HEK293 (cell line): ENCODE measurements at regions not wholly inside any gene's neighbourhood (a gene's known extent, or its start where the extent isn't known, plus 50 kb on each side); places are given as distances from the start of the nearest gene placed in this dataset.

ENCODE experiments used
- CTCF ChIA-PET: fragments of 350-600 bp; formaldehyde crosslinking; extraction: SDS; loops from one replicate; lab custom pipeline; 2021; ENCODE audit warnings: antibody characterized with exemption; lab: Yijun Ruan, JAX
- POLR2A ChIA-PET: fragments of 300-600 bp; formaldehyde crosslinking; extraction: SDS; loops from one replicate; lab custom pipeline; 2020; ENCODE audit warnings: antibody characterized with exemption, inconsistent platforms; lab: Yijun Ruan, JAX
- H3K27ac ChIP-seq: fragments of 200-500 bp; sonication (Bioruptor generic); 2 replicates; pipeline ENCODE4 v1.5.1; 2014; ENCODE audit warnings: low read depth, low read length, control low read depth, inconsistent platforms; ENCODE audit errors: extremely low read depth
- H3K36me3 ChIP-seq, 2 experiments: fragments of 200-500 bp in 1 of 2; sonication (Bioruptor generic) in 1 of 2; 1 replicate in 1 of 2; 2 replicates in 1 of 2; pipeline ENCODE4 v1.5.1; 2014 to 2017; ENCODE audit warnings: inconsistent platforms in 2 of 2, low read length in 2 of 2; ENCODE audit not compliant: control insufficient read depth in 2 of 2, insufficient read depth in 1 of 2
- H3K4me1 ChIP-seq: fragments of 200-500 bp; sonication (Bioruptor generic); 2 replicates; pipeline ENCODE4 v1.5.1; 2014; ENCODE audit warnings: mild to moderate bottlenecking, low read length, inconsistent platforms; ENCODE audit not compliant: control insufficient read depth, insufficient read depth
- H3K4me3 ChIP-seq: 2 replicates; pipeline ENCODE4 v1.5.1; 2011; ENCODE audit warnings: low read depth, mild to moderate bottlenecking, control low read depth, low read length, moderate library complexity
- H3K9me3 ChIP-seq: fragments of 200-500 bp; sonication (Bioruptor generic); 2 replicates; pipeline ENCODE4 v1.5.1; 2014; ENCODE audit warnings: low read depth, low read length, inconsistent platforms; ENCODE audit not compliant: control insufficient read depth, insufficient read depth
- GLIS2 ChIP-seq: fragments of 450-650 bp; formaldehyde crosslinking; IDR thresholded peaks from 2 replicates; pipeline ENCODE4 v1.5.1; 2016; ENCODE audit warnings: missing biosample characterization, missing genetic modification characterization
- PRDM4 ChIP-seq: fragments of 450-650 bp; formaldehyde crosslinking; IDR thresholded peaks from 2 replicates; pipeline ENCODE4 v1.5.1; 2017; ENCODE audit warnings: missing biosample characterization, missing genetic modification characterization
- SP2 ChIP-seq: fragments of 450-650 bp; formaldehyde crosslinking; IDR thresholded peaks from 2 replicates; pipeline ENCODE4 v1.5.1; 2016; ENCODE audit warnings: missing biosample characterization, missing genetic modification characterization
- TSHZ1 ChIP-seq: fragments of 450-650 bp; formaldehyde crosslinking; IDR thresholded peaks from 2 replicates; pipeline ENCODE4 v1.5.1; 2016; ENCODE audit warnings: missing biosample characterization, missing genetic modification characterization, borderline replicate concordance
- YY2 ChIP-seq: fragments of 450-650 bp; formaldehyde crosslinking; IDR thresholded peaks from 2 replicates; pipeline ENCODE4 v1.5.1; 2016; ENCODE audit warnings: missing biosample characterization, missing genetic modification characterization
- ZFP3 ChIP-seq: fragments of 450-650 bp; formaldehyde crosslinking; IDR thresholded peaks from 2 replicates; pipeline ENCODE4 v1.5.1; 2016; ENCODE audit warnings: low read depth, missing biosample characterization, missing genetic modification characterization
- ZNF18 ChIP-seq: fragments of 450-650 bp; formaldehyde crosslinking; IDR thresholded peaks from 2 replicates; pipeline ENCODE4 v1.5.1; 2016; ENCODE audit warnings: missing biosample characterization, missing genetic modification characterization
- ZNF311 ChIP-seq: fragments of 450-650 bp; formaldehyde crosslinking; IDR thresholded peaks from 2 replicates; pipeline ENCODE4 v1.5.1; 2017; ENCODE audit warnings: missing biosample characterization, missing genetic modification characterization, borderline replicate concordance
- ZNF341 ChIP-seq: fragments of 450-650 bp; formaldehyde crosslinking; IDR thresholded peaks from 2 replicates; pipeline ENCODE4; 2016; ENCODE audit warnings: low read depth, missing biosample characterization, missing genetic modification characterization
- ZNF398 ChIP-seq: fragments of 450-650 bp; formaldehyde crosslinking; IDR thresholded peaks from 2 replicates; pipeline ENCODE4 v1.5.1; 2017; ENCODE audit warnings: missing biosample characterization, missing genetic modification characterization
- ZNF423 ChIP-seq: fragments of 450-650 bp; formaldehyde crosslinking; IDR thresholded peaks from 2 replicates; pipeline ENCODE4 v1.5.1; 2016; ENCODE audit warnings: missing biosample characterization, missing genetic modification characterization
- ZNF426 ChIP-seq: fragments of 450-650 bp; formaldehyde crosslinking; IDR thresholded peaks from 2 replicates; pipeline ENCODE4 v1.5.1; 2017; ENCODE audit warnings: missing biosample characterization, missing genetic modification characterization, mild to moderate bottlenecking, inconsistent platforms, moderate library complexity
- ZNF48 ChIP-seq: fragments of 450-650 bp; formaldehyde crosslinking; IDR thresholded peaks from 2 replicates; pipeline ENCODE4 v1.5.1; 2016; ENCODE audit warnings: missing biosample characterization, missing genetic modification characterization
- ZNF530 ChIP-seq: fragments of 450-650 bp; formaldehyde crosslinking; IDR thresholded peaks from 2 replicates; pipeline ENCODE4 v1.5.1; 2016; ENCODE audit warnings: low read depth, missing biosample characterization, missing genetic modification characterization
- ZNF571 ChIP-seq: fragments of 450-650 bp; formaldehyde crosslinking; IDR thresholded peaks from 2 replicates; pipeline ENCODE4 v1.5.0; 2017; ENCODE audit warnings: missing biosample characterization, missing genetic modification characterization
- ZNF791 ChIP-seq: fragments of 450-650 bp; formaldehyde crosslinking; IDR thresholded peaks from 2 replicates; pipeline ENCODE4 v1.5.1; 2016; ENCODE audit warnings: missing biosample characterization, missing genetic modification characterization
- ZSCAN16 ChIP-seq: fragments of 450-650 bp; formaldehyde crosslinking; IDR thresholded peaks from 2 replicates; pipeline ENCODE4 v1.5.1; 2016; ENCODE audit warnings: missing biosample characterization, missing genetic modification characterization
- ZSCAN23 ChIP-seq: fragments of 450-650 bp; formaldehyde crosslinking; IDR thresholded peaks from 2 replicates; pipeline ENCODE4 v1.5.1; 2016; ENCODE audit warnings: missing biosample characterization, missing genetic modification characterization
- ZSCAN5A ChIP-seq: fragments of 450-650 bp; formaldehyde crosslinking; IDR thresholded peaks from 2 replicates; pipeline ENCODE4 v1.5.1; 2016; ENCODE audit warnings: missing biosample characterization, missing genetic modification characterization

- no peaks in the 10 kb centered on the region for H3K4me1 ChIP-seq
- no peak overlapping the region for H3K4me3 ChIP-seq
- ChIA-PET CTCF (no interaction called here), POLR2A (no interaction called here)
- no peaks in the 10 kb centered on the region for H3K36me3 ChIP-seq
- H3K9me3 ChIP-seq: no peaks in the 10 kb centered on the region
- TF ChIP-seq ZSCAN5A (no peak), TSHZ1 (tag by site-specific recombination) (no peak), ZNF311 (no peak), ZNF571 (no peak), ZNF791 (no peak), ZNF341 (no peak), ZNF48 (tag by site-specific recombination) (no peak), ZSCAN23 (tag by site-specific recombination) (no peak), ZSCAN16 (tag by site-specific recombination) (no peak), ZNF423 (no peak), PRDM4 (tag by site-specific recombination) (no peak), ZNF18 (no peak), ZNF398 (tag by site-specific recombination) (no peak), YY2 (tag by site-specific recombination) (no peak), ZNF530 (no peak), SP2 (tag by site-specific recombination) (no peak), GLIS2 (tag by site-specific recombination) (no peak), ZFP3 (tag by site-specific recombination) (no peak), ZNF426 (tag by site-specific recombination) (no peak)
- H3K27ac ChIP-seq: no peak overlapping the region
Observed at GRCh38 chr15:39251413-39252133, 329.3 kb upstream of the THBS1 start.
